GM12873 (cell line): ENCODE measurements at regions not wholly inside any gene's neighbourhood (a gene's known extent, or its start where the extent isn't known, plus 50 kb on each side); places are given as distances from the start of the nearest gene placed in this dataset.

Source experiments
- TF ChIP-seq, protein P1 (sequence below): IDR thresholded peaks from 2 replicates; pipeline ENCODE4 v1.5.1; 2012; ENCODE audit warnings: low read depth, mild to moderate bottlenecking, moderate library complexity, low read length, control low read depth; ENCODE audit not compliant: insufficient read depth; ENCODE audit errors: missing control alignments

DNA sequence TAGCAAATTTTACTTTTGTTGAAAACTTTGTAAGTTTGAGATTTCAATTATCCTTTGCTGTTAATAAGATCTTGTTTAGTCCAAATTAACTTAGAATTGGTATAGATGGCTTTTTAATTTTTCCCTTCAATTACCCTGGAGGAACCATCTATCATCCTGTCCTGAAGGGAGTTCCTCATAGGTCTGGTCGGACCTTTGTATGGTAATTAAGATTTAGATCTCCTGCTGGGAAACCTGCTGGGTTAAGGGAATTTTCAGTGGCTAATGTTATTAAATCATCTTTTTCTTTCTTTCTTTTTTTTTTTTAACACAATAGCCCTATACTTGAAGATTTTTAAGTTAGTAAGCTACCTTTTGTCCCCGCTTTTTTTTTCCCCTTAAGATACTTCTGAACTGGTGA, 63.0 kb upstream of the PRMT8 start:
- TF ChIP-seq, protein P1, sequence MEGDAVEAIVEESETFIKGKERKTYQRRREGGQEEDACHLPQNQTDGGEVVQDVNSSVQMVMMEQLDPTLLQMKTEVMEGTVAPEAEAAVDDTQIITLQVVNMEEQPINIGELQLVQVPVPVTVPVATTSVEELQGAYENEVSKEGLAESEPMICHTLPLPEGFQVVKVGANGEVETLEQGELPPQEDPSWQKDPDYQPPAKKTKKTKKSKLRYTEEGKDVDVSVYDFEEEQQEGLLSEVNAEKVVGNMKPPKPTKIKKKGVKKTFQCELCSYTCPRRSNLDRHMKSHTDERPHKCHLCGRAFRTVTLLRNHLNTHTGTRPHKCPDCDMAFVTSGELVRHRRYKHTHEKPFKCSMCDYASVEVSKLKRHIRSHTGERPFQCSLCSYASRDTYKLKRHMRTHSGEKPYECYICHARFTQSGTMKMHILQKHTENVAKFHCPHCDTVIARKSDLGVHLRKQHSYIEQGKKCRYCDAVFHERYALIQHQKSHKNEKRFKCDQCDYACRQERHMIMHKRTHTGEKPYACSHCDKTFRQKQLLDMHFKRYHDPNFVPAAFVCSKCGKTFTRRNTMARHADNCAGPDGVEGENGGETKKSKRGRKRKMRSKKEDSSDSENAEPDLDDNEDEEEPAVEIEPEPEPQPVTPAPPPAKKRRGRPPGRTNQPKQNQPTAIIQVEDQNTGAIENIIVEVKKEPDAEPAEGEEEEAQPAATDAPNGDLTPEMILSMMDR = no peak

DNA sequence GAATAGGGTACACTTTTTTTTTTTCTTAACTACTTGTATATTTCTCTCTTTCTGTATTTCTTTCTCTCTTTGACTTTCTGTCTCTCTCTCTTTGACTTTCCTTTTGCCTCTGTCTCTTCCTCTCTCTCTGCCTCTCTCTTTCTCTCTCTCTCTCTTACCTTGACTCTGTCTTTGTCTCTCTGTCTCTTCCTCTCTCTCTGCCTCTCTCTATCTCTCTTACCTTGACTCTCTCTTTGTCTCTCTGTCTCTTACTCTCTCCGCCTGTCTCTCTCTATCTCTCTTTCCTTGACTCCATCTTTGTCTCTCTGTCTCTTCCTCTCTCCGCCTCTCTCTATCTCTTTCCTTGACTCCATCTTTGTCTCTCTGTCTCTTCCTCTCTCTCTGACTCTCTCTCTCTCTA, 62.4 kb upstream of the PRMT8 start:
- TF ChIP-seq, protein P1 = no peak

DNA sequence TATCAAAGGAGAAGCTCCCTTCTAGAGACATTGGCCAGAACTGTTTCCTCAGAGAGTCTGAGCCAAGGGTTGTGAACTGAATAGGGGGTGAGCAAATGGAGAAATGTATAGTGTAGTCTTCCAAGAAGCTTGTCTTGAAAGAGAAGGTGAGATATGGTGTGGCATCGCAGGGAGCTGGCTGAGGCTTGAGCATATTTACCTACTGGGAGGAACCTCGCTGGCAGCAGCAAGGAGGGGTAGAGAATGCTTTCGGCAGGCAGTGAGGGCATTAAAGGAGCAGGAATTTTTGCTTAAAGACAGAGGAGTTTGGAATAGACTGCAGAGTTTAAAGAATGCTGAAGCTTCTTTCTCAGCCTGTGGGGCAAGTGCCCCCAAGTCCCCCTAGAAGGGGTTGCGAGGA, 59.3 kb upstream of the PRMT8 start:
- TF ChIP-seq, protein P1 = no peak

DNA sequence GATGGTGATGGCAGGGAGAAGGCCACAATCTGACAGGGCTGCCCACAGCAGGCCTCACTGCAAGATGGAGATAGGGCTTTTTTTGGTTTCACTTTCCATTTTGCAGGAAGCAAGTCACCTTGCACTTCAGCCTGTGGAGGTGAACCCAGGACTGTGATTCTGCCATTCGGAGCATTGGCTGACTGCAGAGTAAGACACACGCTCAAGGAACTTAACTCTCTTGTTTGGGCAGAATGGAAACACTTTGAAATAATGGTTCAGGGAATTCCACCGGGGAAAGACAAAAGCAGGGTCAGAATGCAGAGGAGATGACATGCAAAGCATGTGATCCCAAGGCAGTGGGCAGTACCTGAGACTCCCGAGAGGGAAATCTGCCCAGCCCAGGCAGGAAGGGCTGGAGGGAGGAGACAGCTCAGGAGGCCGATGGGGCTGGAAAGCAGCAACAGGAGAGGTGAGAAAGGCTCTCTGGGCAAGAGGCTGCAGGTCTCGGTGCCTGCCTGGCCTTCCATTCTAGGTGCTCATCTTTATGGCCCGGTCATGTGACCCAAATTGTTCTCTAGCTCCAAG, 58.7 kb upstream of the PRMT8 start:
- TF ChIP-seq, protein P1 = no peak

DNA sequence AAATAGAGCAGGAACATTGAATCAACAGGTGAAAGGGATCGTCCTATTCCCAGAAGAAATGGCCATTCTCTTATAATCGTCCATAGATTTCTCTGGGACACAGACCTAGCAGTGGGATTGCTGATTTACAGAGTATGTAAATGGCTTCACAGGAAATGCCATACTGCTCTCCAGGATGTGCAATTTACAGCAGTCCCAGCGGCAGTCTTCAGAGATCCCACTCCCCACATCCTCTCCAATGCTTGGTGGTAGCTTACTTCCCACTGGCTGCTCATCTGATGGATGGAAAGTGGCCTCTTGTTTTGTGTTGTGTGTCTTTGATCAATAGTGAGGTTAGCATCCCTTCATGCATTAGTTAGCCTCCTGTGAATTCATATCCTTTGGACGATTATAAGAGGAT, 58.1 kb upstream of the PRMT8 start:
- TF ChIP-seq, protein P1 = no peak

DNA sequence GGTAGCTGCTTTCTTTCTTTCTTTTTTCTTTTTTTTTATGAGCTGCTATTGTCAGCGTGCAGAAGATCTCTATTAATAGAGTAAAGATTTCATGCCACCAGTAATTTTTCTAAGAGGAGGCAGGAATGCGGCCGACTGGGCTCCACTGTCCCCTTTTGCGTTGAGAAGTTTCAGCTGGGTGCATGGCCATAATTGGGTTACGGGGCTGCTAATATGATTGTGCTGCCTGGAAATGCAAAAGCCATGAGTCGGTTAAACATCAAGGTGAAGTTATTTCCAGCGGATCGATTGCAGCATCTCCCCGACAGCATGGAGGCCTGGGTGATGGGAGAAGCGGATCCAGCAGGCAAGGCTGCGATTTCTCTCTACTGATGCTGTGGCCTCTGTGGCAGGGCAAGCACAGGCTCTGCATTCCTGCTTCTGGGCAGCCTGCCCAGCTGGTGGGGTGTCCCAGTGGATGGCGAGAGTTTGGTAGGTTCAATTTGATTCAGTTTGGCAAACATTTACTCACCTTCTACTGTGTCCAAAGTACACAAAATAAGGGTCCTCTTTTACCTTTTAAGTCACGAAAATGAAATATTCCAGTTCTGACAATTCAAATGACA, 54.4 kb upstream of the PRMT8 start:
- TF ChIP-seq, protein P1 = no peak

DNA sequence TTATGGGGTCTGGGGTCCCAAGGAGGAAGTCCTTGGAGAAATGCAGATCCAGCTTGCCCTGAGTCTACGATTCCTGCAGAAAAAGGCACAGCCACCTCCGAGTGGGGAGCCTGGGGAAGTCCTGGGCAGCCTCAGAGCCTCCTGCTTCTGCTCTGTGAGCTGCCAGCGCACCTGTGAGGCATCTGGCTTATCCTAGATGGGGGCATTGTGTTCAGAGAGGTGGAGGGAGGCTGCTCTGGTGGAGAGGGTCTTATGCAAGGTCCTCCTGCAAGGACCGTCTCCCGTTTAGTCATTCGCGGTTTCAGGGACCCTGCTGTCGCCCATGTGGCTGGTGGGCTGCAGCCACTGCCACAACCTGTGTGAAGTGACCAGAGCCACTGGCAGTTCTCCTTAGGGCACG, 53.0 kb upstream of the PRMT8 start:
- TF ChIP-seq, protein P1 = no peak
